ENCODE measurements at regions not wholly inside any gene's neighbourhood (a gene's known extent, or its start where the extent isn't known, plus 50 kb on each side); places are given as distances from the start of the nearest gene placed in this dataset.

GRCh38 chr14:66401449-66402095 lies 84.6 kb upstream of the CCDC196 start:
- TF ChIP-seq CTCF (conservative IDR thresholded peaks at IDR 0.05; ENCODE audit: low read depth, low read length) (0 out of 2 replicates have a peak, but pooled peaks have one; percentile 18), POLR2A (IDR thresholded peaks at IDR 0.05; ENCODE audit: low read depth, low read length) (no peak), USF2 (IDR thresholded peaks at IDR 0.05; ENCODE audit: low read depth, low read length) (no peak), CEBPB (IDR thresholded peaks at IDR 0.05; ENCODE audit: low read depth, low read length) (no peak)
